Tibial nerve (tissue), 4 donors: ENCODE measurements at regions not wholly inside any gene's neighbourhood (a gene's known extent, or its start where the extent isn't known, plus 50 kb on each side); places are given as distances from the start of the nearest gene placed in this dataset.

Experiments
- DNase-seq, 2 donors: peaks; one replicate each; pipeline ENCODE4 v3.0.0-alpha.2; 2019; ENCODE audit warnings: low spot score in 2 of 2
- H3K27ac ChIP-seq, 4 donors: fragments of 200-600 bp; sonication (generic) in 3 of 4; one replicate each; pipeline ENCODE4 v1.5.1; 2017 to 2019; ENCODE audit warnings: mild to moderate bottlenecking in 1 of 4
- H3K27me3 ChIP-seq, 2 donors: fragments of 200-600 bp; sonication (generic) in 1 of 2; one replicate each; pipeline versions ENCODE4 v1.5.1 to v1.6.0; 2017 to 2019
- H3K36me3 ChIP-seq, 3 donors: fragments of 200-600 bp; sonication (generic); one replicate each; pipeline ENCODE4 v1.5.1; 2018 to 2019
- H3K4me1 ChIP-seq, 4 donors: fragments of 200-600 bp; sonication (generic) in 3 of 4; one replicate each; pipeline ENCODE4 v1.5.1; 2017 to 2019
- H3K4me3 ChIP-seq, 4 donors: fragments of 200-600 bp; sonication (generic) in 3 of 4; one replicate each; pipeline ENCODE4 v1.5.1; 2017 to 2019; ENCODE audit warnings: mild to moderate bottlenecking in 1 of 4, moderate library complexity in 1 of 4
- H3K9me3 ChIP-seq, 4 donors: fragments of 200-600 bp; sonication (generic) in 3 of 4; one replicate each; pipeline ENCODE4 v1.5.1; 2017 to 2019
- CTCF ChIP-seq, 5 experiments: fragments of 200-600 bp in 3 of 5; fragments of 450-650 bp in 2 of 5; sonication (generic) in 3 of 5; IDR thresholded peaks; one replicate each; pipeline ENCODE4 v1.5.1; 2016 to 2019; ENCODE audit warnings: antibody characterized with exemption in 5 of 5, mild to moderate bottlenecking in 3 of 5, moderate library complexity in 2 of 5
- EP300 ChIP-seq, 2 donors: sonication (generic); formaldehyde crosslinking; IDR thresholded peaks; one replicate each; pipeline ENCODE4 v1.6.1; 2017; ENCODE audit warnings: antibody characterized with exemption in 2 of 2, mild to moderate bottlenecking in 1 of 2
- POLR2A ChIP-seq, 2 donors: fragments of 450-650 bp; IDR thresholded peaks; one replicate each; pipeline ENCODE4 v1.6.1; 2017; ENCODE audit warnings: antibody characterized with exemption in 2 of 2, mild to moderate bottlenecking in 2 of 2, moderate library complexity in 2 of 2
- WGBS, 2 donors: methylation state at CpG; one replicate each; pipeline ENCODE4 v1.1.5; 2018; 5-methylcytosine and 5-hydroxymethylcytosine counted together

- no peak overlapping the region for H3K27ac ChIP-seq
- no peaks in the 10 kb centered on the region for H3K36me3 ChIP-seq
- H3K4me3 ChIP-seq: no peak overlapping the region
- H3K27me3 ChIP-seq: no peaks in the 10 kb centered on the region
- TF ChIP-seq POLR2A (IDR thresholded peaks at IDR 0.05) (no peak), EP300 (IDR thresholded peaks at IDR 0.05) (no peak), CTCF (IDR thresholded peaks at IDR 0.05) (no peak)
- H3K4me1 ChIP-seq: peaks cover 0 to 4% (median 0%) of the 10 kb centered on the region in 4 donors
- no peak for DNase-seq
- WGBS, 2 donors: 96 to 100% methylated on average over 2 of the region's 2 CpGs
- H3K9me3 ChIP-seq: no peaks in the 10 kb centered on the region
These were observed 78.0 kb downstream of the KCNF1 start for GRCh38 chr2:10989782-10990181.

- H3K9me3 ChIP-seq: no peaks in the 10 kb centered on the region
- no peaks in the 10 kb centered on the region for H3K36me3 ChIP-seq
- H3K27me3 ChIP-seq: no peaks in the 10 kb centered on the region
- H3K4me1 ChIP-seq: no peaks in the 10 kb centered on the region
- H3K27ac ChIP-seq: no peak overlapping the region
- no peak for DNase-seq
- TF ChIP-seq EP300 (IDR thresholded peaks at IDR 0.05) (no peak), CTCF (IDR thresholded peaks at IDR 0.05) (no peak), POLR2A (IDR thresholded peaks at IDR 0.05) (no peak)
- H3K4me3 ChIP-seq: no peak overlapping the region
- WGBS, 2 donors: 81 to 85% methylated on average over 5 of the region's 5 CpGs
These were observed 78.9 kb downstream of the KCNF1 start for GRCh38 chr2:10990561-10991111.

- DNase-seq: no peak
These were observed 80.5 kb downstream of the KCNF1 start for GRCh38 chr2:10992023-10992791.

DNA sequence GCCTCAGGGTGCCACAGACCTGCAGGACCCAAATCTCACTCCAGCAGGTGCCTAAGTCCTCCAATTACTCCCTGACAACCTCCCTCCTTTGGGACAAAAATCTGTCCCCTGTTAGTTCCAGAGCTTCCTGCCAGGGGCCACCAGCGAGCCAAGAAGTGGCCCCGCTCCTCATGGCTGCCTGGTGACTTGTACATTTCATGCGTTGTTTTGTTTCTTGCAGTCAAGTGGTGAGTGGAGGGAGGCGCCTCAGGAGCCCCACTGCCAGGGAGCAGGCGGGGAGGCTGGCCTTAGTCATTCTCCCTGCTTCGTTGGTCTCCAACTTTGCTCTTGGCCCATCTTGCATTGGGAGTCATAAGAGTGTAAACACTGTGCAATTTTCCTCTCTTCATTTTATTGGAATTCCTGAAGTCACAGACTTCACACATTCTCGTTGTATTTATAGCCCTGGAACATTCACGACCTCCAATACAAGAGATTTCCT is 81.3 kb downstream of the KCNF1 start:
- Histone ChIP-seq H3K4me1 (no peaks in the 10 kb centered on the region), H3K4me3 (no peak overlapping the region), H3K36me3 (no peaks in the 10 kb centered on the region), H3K9me3 (no peaks in the 10 kb centered on the region), H3K27me3 (no peaks in the 10 kb centered on the region), H3K27ac (no peak overlapping the region)
- TF ChIP-seq EP300 (IDR thresholded peaks at IDR 0.05) (no peak), POLR2A (IDR thresholded peaks at IDR 0.05) (no peak), CTCF (IDR thresholded peaks at IDR 0.05) (no peak)
- no peak for DNase-seq
- 55 to 60% methylated on average over 8 of the region's 8 CpGs for WGBS, 2 donors

More at GRCh38 chr2:10992023-10992791, 80.5 kb downstream of the KCNF1 start:
- Histone ChIP-seq H3K27me3 (no peaks in the 10 kb centered on the region), H3K4me3 (no peak overlapping the region), H3K36me3 (no peaks in the 10 kb centered on the region), H3K9me3 (no peaks in the 10 kb centered on the region), H3K4me1 (no peaks in the 10 kb centered on the region), H3K27ac (no peak overlapping the region)
- WGBS, 2 donors: 85 to 87% methylated on average over 14 of the region's 14 CpGs
- no peak for TF ChIP-seq CTCF (IDR thresholded peaks at IDR 0.05)
- no peak for TF ChIP-seq EP300 (IDR thresholded peaks at IDR 0.05)
- no peak for TF ChIP-seq POLR2A (IDR thresholded peaks at IDR 0.05)

- H3K36me3 ChIP-seq: no peaks in the 10 kb centered on the region
- no peak overlapping the region for H3K4me3 ChIP-seq
- TF ChIP-seq CTCF (IDR thresholded peaks at IDR 0.05) (no peak), EP300 (IDR thresholded peaks at IDR 0.05) (no peak), POLR2A (IDR thresholded peaks at IDR 0.05) (no peak)
- no peaks in the 10 kb centered on the region for H3K27me3 ChIP-seq
- no peak overlapping the region for H3K27ac ChIP-seq
- no peaks in the 10 kb centered on the region for H3K9me3 ChIP-seq
- WGBS, 2 donors: 84 to 87% methylated on average over 13 of the region's 13 CpGs
- no peak for DNase-seq
- no peaks in the 10 kb centered on the region for H3K4me1 ChIP-seq
These were observed 83.7 kb downstream of the KCNF1 start for GRCh38 chr2:10995366-10995970.
